G401 (cell line): ENCODE measurements at regions not wholly inside any gene's neighbourhood (a gene's known extent, or its start where the extent isn't known, plus 50 kb on each side); places are given as distances from the start of the nearest gene placed in this dataset.
"Not testable (repeated sequence)": the region's sequence is repeated elsewhere in the genome, so short reads cannot be mapped to it uniquely, and the experiment has no call there.

ENCODE experiments used
- DNase-seq: peaks from one replicate; pipeline ENCODE4 v3.0.0-alpha.2; 2015; ENCODE audit warnings: low spot score
- in situ Hi-C: cut with HindIII; loops from 2 replicates; pipeline ENCODE4 v1.10.0; 2016; ENCODE audit warnings: low sequenced_read_pairs, mixed read lengths

DNA sequence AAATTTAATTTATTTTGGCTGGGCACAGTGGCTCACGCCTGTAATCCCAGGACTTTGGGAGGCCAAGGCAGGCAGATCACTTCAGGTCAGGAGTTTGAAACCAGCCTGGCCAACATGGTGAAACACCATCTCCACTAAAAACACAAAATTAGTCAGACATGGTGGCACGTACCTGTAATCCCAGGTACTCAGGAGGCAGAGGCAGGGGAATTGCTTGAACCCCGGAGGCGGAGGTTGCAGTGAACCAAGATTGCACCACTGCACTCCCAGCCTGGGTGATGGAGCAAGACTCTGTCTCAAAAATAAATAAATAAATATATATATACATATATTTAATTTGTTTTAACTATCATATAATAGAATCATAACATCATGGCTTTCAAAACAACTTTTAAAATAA is 482.1 kb upstream of the AUTS2 start:
- DNase-seq, in situ Hi-C loops: not testable (repeated sequence)

GRCh38 chr7:69122953-69123352 is 475.3 kb upstream of the AUTS2 start:
- in situ Hi-C loops, result no loop called here
- DNase-seq, result peak; percentile 93

GRCh38 chr7:69126896-69127479 is 471.3 kb upstream of the AUTS2 start:
- DNase-seq, result no peak

GRCh38 chr7:69129524-69129923 is 468.8 kb upstream of the AUTS2 start:
- no peak for DNase-seq
- in situ Hi-C loops, result no loop called here

More at GRCh38 chr7:69126896-69127479, 471.3 kb upstream of the AUTS2 start:
- in situ Hi-C loops, result no loop called here

DNA sequence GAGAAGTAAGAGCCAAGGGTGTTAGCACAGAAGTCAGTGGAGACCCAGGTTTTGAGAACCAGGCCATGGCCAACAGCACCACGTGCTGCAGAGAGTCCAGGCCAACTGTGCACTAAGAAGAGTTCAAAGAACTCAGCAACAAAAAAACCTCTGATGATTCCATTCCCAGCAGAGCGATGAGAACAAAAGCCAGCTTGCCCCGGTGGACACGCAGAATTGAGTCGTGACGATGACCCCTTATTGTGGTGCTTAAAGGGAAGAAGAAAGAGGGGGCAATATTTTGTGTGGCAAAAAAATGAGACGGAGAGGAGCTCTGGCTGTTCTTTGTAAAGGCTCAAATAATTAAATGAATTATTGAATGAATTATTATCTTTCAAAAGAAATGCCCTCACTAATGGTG is 468.3 kb upstream of the AUTS2 start:
- no peak for DNase-seq
- in situ Hi-C loops, result no loop called here

GRCh38 chr7:69130396-69130795 is 467.9 kb upstream of the AUTS2 start:
- DNase-seq, result no peak
- in situ Hi-C loops, result no loop called here

DNA sequence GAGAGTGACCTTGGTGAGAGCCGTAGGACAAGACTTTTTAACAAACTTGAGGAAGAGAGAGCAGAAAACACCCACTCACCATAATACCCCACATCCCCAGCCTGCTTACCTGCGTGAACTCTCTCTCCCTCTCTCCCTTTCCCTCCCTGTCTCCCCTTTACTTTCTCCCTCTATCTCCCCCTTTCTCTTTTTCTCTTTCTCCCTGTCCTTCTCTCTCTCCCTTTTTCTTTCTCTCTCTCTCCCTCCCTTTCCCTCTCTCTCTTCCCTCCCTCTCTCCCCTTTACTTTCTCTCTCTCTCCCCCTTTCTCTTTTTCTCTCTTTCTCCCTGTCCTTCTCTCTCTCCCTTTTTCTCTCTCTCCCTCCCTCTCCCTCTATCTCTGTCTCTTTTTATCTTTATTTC is 464.0 kb upstream of the AUTS2 start:
- in situ Hi-C loops, result no loop called here
- DNase-seq, result no peak

- in situ Hi-C loops, result no loop called here
- no peak for DNase-seq
These were observed 450.6 kb upstream of the AUTS2 start for GRCh38 chr7:69147631-69148030.

- in situ Hi-C loops, result no loop called here
- no peak for DNase-seq
These were observed 448.2 kb upstream of the AUTS2 start for GRCh38 chr7:69149804-69150782.

DNA sequence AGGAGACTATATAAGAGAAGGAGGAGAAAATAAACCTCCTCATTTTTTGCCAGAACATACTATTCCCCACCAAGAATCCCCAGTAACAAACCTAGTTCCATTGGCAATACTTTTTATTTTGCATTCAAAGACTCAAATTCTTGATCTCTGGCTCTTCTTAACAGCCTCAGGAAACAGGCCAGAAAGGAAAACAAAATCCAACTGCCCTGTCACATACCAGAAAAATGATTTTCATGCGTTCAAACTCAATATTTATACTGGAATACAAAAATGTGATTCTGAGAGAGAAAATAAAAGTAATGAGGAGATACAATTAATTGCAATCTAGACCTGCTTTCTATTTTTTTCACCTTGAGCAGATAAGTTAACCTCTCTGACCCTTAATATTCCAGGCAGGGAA is 435.9 kb upstream of the AUTS2 start:
- in situ Hi-C loops, result no loop called here
- no peak for DNase-seq

DNA sequence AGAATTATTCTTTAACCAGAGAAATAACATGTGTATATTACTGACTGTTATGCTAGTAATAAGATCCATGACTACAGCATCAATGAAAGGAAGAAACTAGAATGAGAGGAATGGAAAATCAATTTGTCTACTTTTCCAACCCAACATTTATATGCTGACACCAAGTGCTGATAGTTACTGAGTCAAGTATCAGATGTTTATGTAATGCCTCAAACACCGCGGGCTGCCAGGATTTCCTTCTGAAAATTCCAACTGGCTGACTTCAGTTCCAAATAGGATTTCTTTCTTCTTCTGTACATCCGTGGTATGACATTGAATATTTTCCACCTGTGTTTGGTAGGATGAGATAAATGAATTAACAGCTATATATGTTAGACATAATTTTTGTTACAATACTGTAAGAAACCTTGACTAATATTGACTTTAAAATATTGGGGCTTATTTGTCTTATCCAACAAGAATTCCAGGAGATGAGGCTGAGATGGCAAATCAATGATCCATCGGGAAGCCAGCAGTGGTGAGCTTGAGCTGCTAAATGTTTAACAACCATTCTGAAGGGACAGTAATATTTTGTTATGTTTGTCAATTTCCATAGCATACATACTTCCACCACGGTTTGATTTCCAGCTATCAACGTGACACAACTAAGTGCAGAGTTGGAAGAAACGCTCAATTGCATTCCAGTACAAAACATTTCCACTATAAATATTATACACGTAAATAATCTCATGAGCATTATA is 435.2 kb upstream of the AUTS2 start:
- DNase-seq, result no peak
- in situ Hi-C loops, result no loop called here

- no peak for DNase-seq
- in situ Hi-C loops, result no loop called here
These were observed 431.2 kb upstream of the AUTS2 start for GRCh38 chr7:69166979-69167516.

GRCh38 chr7:69169386-69169785 is 428.9 kb upstream of the AUTS2 start:
- DNase-seq, result peak; percentile 77
- in situ Hi-C loops, result no loop called here

DNA sequence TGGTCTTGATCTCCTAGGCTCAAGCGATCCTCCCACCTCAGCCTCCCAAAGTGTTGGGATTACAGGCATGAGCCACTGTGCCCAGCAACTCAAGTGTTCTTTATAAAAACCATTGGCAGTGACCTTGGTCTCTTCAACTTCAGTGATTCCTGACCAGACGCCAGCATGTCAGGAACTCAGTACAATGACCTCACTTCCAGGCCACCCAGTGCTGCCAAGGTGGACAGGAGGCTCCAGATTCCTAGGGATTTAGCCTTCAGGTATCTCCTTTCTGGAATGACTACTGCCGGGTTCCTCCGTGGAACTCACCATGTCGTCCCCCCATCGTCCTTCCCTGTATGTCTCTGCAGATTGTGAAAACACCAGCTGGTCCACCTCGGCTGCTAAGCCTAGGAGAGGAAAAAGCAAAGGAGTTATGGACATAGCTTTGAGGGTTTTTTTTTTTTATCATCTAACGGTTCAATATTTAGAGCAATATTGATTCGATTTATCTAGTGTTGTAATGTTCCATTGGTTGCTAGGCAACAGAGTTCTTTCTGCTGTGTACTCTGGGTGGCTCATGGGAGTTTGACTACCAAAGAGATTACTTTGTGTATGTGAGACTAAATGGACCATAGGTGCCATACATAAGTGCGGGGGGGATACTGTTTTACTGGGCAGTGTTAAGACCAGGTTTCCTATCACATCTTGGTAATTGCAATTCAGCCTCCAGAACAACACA is 425.8 kb upstream of the AUTS2 start:
- DNase-seq, result peak; percentile 95
- in situ Hi-C loops, result no loop called here

GRCh38 chr7:69173341-69173740 is 424.9 kb upstream of the AUTS2 start:
- in situ Hi-C loops, result no loop called here

DNA sequence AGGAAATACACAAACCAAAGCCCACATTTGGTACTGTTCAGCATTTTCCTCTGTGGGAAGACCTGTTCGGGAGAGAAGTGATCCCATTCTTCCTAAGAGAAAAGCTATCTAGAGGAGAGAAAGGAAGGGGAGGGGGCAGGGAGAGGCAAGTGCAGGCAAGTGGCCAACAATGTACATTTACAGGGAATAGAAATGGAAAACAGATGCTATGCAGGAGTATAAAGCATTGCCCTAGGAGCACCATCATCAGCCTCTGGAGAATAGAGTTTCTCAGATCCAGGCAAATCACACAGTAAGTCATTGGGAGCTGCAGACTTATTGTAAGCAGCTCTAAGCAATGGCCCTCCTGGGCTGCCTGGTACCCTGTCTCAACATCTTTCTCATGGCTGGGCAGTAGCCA is 424.4 kb upstream of the AUTS2 start:
- DNase-seq, result no peak
- in situ Hi-C loops, result no loop called here

More at GRCh38 chr7:69173341-69173740, 424.9 kb upstream of the AUTS2 start:
- peak; percentile 94 for DNase-seq

DNA sequence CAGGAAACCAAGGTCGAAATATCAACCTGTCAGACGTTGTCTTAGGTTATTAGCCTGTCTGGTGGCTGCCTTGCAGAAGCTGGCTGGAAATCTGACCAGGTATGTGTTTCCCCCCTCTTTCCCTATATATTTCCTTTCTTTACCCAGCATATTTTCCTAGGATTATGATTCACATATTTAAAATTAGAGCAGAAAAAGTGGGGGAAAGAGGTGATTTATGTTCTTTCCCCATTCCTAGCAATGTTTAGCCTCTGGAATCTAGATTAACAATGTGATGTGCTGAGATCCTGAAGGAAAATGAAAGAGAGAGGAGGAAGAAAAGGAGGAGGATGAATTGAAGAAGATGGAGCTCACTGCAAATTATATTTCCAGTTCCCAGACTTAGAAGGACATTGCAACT is 421.4 kb upstream of the AUTS2 start:
- in situ Hi-C loops, result no loop called here
- peak; percentile 5 for DNase-seq

GRCh38 chr7:69177461-69177861 is 420.8 kb upstream of the AUTS2 start:
- DNase-seq, result peak; percentile 71
- in situ Hi-C loops, result no loop called here

DNA sequence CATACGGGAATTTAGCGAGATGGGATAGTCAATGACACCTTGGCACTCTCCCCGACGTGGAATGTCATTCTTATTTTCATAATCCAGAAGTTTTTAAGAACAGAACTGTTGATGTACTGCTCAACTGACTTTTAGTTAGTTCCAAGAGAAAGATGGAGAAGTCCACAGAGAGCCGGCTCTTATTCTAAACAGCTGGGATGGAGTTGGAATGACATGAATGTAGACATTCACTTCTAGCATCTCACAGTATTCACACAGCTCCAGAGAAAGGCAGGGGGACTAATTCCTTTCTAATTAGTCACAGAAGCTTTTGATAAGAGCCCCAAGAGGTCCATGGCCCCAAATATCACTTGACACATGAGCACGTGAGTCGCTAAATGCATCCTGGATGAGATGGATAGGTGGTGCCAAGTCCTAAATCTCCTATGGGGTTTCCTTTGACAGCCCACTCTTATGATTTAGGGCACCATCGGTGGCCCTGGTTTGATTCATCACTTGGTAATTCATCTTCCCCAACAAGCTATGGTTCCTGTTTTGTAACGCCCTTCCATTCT is 420.3 kb upstream of the AUTS2 start:
- in situ Hi-C loops, result no loop called here
- no peak for DNase-seq
